Right renal pelvis (tissue), 4 donors: ENCODE measurements at regions not wholly inside any gene's neighbourhood (a gene's known extent, or its start where the extent isn't known, plus 50 kb on each side); places are given as distances from the start of the nearest gene placed in this dataset.
"Not testable (repeated sequence)": the region's sequence is repeated elsewhere in the genome, so short reads cannot be mapped to it uniquely, and the experiment has no call there.

Experiments
- DNase-seq, 4 donors: peaks; one replicate each; pipeline ENCODE4 v3.0.0-alpha.2; 2013; ENCODE audit warnings: low read depth in 4 of 4, low spot score in 3 of 4, missing footprints in 1 of 4

DNA sequence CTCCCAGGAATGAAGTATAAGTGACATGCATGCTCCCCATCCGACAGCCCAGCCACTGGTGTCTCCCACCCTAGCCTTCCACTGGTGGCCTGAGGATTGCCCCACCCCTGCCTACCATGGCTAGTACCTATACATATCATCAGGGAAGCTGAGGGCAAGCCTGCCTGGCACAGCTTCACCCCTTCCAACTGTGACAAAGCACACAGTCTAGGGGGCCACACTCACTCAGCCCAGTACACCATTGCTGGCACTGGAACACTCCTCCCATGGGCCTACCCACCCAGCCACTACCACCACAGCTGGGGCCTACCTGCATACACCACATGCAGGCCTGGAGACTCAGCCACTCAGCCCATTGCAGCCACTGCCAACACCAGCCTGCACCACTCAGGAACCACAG lies 393.1 kb upstream of the STEAP1 start:
- no peak for DNase-seq

- DNase-seq = no peak
Measured at GRCh38 chr7:89770161-89770560, 384.1 kb upstream of the STEAP1 start.

GRCh38 chr7:89771003-89771636 lies 383.1 kb upstream of the STEAP1 start:
- no peak for DNase-seq

- DNase-seq = no peak
Measured at GRCh38 chr7:89772276-89772675, 382.0 kb upstream of the STEAP1 start.

- DNase-seq = no peak
Measured at GRCh38 chr7:89773611-89774010, 380.7 kb upstream of the STEAP1 start.

GRCh38 chr7:89775459-89775858 lies 378.8 kb upstream of the STEAP1 start:
- DNase-seq = no peak

GRCh38 chr7:89776980-89777379 lies 377.3 kb upstream of the STEAP1 start:
- no peak for DNase-seq

- DNase-seq = no peak
Measured at GRCh38 chr7:89777499-89777898, 376.8 kb upstream of the STEAP1 start.

GRCh38 chr7:89780291-89780690 lies 374.0 kb upstream of the STEAP1 start:
- DNase-seq = peak in 3 of 4 donors; percentile 22 to 39 (median 25)

- no peak for DNase-seq
Measured at GRCh38 chr7:89796481-89796880, 357.8 kb upstream of the STEAP1 start.

- DNase-seq = no peak
Measured at GRCh38 chr7:89797965-89798598, 356.2 kb upstream of the STEAP1 start.

DNA sequence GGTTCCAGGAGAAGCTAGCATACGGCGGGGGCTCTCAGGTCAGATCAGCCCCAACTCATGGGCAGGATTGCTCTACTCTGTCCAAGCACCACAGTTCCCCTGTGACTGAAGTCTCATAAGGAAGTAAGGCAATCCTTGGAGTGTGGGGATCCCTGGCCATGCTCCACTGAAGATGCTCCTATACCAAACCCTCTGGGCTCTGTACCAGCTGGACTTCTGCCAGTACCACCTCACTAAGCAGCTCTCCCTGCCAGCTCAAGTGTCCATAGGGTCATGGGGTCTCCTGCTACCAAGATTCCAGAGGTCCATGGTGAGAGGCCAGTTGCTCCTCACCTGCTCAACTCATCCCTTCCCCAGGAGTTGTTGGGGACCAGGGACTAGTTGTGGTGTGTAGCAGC lies 355.7 kb upstream of the STEAP1 start:
- no peak for DNase-seq

GRCh38 chr7:89800761-89801160 lies 353.5 kb upstream of the STEAP1 start:
- no peak for DNase-seq

DNA sequence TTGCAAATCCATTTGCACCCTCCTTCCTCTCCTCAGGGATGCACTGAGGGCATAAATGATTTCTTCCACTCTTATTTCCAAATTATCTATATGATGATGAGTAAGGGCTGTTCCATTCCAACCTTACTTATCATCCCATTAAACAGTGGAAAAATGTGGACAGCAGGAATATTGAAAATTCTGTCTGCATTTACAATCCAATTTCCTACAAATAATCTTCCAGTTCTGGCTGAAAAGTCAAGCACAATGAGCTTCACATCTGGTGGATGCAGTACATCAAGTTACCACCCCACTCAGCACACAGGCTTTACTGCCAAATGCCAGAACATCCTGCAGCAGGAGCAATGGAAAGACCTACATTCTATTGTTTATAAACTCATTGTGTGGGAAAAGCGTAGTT lies 345.0 kb upstream of the STEAP1 start:
- no peak for DNase-seq

DNA sequence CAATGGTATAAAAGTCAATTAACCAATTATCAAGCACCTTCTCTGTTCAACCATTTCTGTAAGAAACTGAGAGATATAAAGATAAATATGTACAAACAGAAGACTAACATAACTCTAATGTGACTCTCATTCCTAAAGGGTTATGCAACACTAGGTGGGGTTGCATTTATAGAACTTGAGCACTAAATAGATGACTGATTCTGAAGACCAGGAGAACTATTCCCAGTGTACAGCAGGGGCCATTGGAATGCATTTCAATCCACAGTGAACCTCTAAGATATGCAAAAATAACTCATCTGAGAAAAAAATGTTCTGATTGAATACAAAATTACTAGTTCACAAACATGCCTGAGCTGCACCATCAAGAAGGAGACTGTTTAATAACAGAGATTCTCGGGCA lies 341.2 kb upstream of the STEAP1 start:
- DNase-seq = no peak

DNA sequence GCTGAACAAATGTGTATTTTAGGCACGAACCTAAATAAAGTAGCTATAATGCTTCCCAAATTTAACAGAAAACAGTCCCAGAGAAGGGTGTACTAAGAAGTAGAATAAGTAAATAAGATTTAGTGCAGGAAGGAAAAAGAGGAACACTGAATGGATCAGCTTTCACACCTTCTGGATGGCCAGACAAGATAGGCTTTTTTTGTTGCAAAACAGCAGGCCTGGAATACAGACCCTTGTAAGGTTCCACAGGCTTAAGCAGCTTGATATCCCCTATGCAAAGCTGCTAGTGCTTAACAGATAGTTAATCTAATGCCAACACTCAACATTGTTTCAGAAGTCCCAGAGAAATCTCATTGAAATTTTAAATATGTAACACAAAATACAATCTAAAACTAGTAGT lies 328.1 kb upstream of the STEAP1 start:
- DNase-seq = no peak

- no peak for DNase-seq
Measured at GRCh38 chr7:89826557-89826956, 327.7 kb upstream of the STEAP1 start.

DNA sequence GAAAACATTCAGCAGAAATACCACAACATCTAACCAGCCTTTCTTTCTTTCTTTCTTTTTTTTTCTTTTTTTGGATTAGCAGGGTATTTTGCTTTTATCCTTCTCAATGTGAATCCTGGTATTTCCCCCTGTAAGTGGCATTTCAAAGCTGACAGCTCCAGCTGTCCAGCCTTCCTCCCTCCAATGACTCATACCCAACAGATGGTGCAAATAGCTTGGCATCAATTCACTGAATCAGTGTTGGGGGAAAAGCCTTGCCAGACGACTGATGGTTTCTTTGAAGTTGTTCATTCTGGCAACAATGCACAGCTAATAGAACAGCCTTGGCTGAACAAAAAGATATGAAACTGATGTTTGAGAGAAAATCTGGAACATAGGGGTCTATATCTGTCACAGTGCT lies 316.8 kb upstream of the STEAP1 start:
- no peak for DNase-seq

- DNase-seq = no peak
Measured at GRCh38 chr7:89839329-89839728, 314.9 kb upstream of the STEAP1 start.

GRCh38 chr7:89845952-89846351 lies 308.3 kb upstream of the STEAP1 start:
- DNase-seq = no peak

- no peak for DNase-seq
Measured at GRCh38 chr7:89849052-89849451, 305.2 kb upstream of the STEAP1 start.

DNA sequence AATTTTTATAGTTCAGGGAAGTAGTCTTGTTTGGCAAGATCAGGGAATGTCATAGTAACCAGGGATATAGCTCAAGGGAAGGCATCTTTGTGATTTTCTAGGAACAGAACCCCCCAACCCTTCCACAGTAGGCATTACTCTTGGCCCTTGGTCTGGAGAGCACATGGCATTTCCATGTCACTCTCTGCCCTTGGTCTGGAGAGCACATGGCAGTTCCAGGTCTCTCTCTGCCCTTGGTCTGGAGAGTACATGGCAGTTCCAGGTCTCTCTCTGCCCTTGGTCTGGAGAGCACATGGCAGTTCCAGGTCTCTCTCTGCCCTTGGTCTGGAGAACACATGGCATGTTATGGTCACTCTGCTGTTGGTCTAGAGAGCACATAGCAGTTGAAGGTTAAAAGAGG lies 297.2 kb upstream of the STEAP1 start:
- DNase-seq = not testable (repeated sequence)

- no peak for DNase-seq
Measured at GRCh38 chr7:89857767-89858166, 296.5 kb upstream of the STEAP1 start.
